Kidney (tissue), 13 donors: ENCODE measurements at regions not wholly inside any gene's neighbourhood (a gene's known extent, or its start where the extent isn't known, plus 50 kb on each side); places are given as distances from the start of the nearest gene placed in this dataset.
"Not testable (repeated sequence)": the region's sequence is repeated elsewhere in the genome, so short reads cannot be mapped to it uniquely, and the experiment has no call there.

Source experiments
- DNase-seq, 5 donors: peaks; one replicate each; pipeline ENCODE4 v3.0.0-alpha.2; 2013 to 2020
- FAIRE-seq: peaks from 2 replicates; lab custom pipeline; 2012; peaks lifted over from hg19 to GRCh38; lab: Jason Lieb, UNC
- H3K27ac ChIP-seq, 2 donors: one replicate each; pipeline ENCODE4 v1.7.0; 2013; ENCODE audit warnings: low read depth in 2 of 2, low read length in 2 of 2, inconsistent platforms in 1 of 2
- H3K27me3 ChIP-seq: one replicate; pipeline ENCODE4 v1.7.1; 2013; ENCODE audit warnings: low read length, inconsistent platforms; ENCODE audit not compliant: control insufficient read depth, insufficient read depth
- H3K36me3 ChIP-seq, 3 donors: one replicate each; pipeline versions ENCODE4 v1.7.0 to v1.7.1; 2013; ENCODE audit warnings: low read length in 3 of 3, control low read depth in 1 of 3, inconsistent platforms in 1 of 3; ENCODE audit not compliant: insufficient read depth in 3 of 3, control insufficient read depth in 2 of 3
- H3K4me1 ChIP-seq, 3 donors: one replicate each; pipeline versions ENCODE4 v1.7.0 to v1.7.1; 2013; ENCODE audit warnings: low read length in 3 of 3, inconsistent platforms in 1 of 3, low read depth in 1 of 3; ENCODE audit not compliant: control insufficient read depth in 2 of 3, insufficient read depth in 2 of 3
- H3K4me3 ChIP-seq, 3 donors: one replicate each; pipeline versions ENCODE4 v1.7.0 to v1.8.1; 2013; ENCODE audit warnings: low read length in 3 of 3, control low read depth in 1 of 3, inconsistent platforms in 1 of 3
- H3K9ac ChIP-seq, 3 donors: one replicate each; pipeline versions ENCODE4 v1.7.0 to v1.7.1; 2013; ENCODE audit warnings: low read length in 3 of 3, control low read depth in 1 of 3, inconsistent platforms in 1 of 3
- H3K9me3 ChIP-seq, 3 donors: one replicate each; pipeline versions ENCODE4 v1.7.0 to v1.7.1; 2013; ENCODE audit warnings: low read length in 3 of 3, control low read depth in 1 of 3, inconsistent platforms in 1 of 3; ENCODE audit not compliant: control insufficient read depth in 2 of 3, insufficient read depth in 1 of 3
- intact Hi-C: fragments of 100-400 bp; cut with DNase I; formaldehyde crosslinking; loops from one replicate; pipeline ENCODE4 v1.11.1; 2022
- TF ChIP-seq, protein P1 (sequence below): IDR thresholded peaks from 3 replicates; pipeline ENCODE4 v1.5.1; 2012; ENCODE audit warnings: mild to moderate bottlenecking, moderate library complexity, borderline replicate concordance; ENCODE audit not compliant: insufficient read depth; ENCODE audit errors: extremely low read depth
- donor health status: control.
- donor health status: control.
- donor health status: control.
- donor health status: control.
- donor health status: control.
- donor health status: DM: yes; HTN: yes; CAD: no.
- donor health status: Normal renal cell carcinoma (clear cell type).

DNA sequence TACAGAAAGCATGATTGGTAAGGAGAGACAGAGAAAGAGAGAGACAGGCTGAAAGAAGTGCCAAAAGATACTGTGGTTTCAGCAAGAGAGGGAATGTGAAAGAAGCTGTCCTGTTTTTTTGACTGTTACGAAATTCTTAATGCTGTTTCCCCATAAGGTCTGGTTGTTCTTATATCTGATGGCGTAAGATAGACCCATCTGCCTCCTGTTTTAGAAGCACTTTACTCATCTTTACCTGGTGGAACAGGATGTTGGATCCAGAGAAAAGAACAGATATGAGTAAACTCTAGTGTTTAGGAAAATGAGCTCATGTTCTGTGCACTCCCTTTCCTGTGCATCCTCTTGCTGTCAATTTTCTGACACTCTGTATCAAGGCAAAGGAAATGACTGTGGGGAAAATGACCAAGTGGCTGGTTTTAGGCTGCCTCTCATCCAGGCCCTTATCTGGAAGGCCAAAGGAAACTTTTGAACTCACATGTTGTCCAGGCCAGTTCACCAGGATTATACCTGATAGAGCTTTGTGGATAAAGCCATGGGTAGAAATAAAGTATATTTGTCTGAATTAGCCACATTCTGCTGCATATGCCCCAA lies 311.7 kb upstream of the HTR2C start:
- no peaks in the 10 kb centered on the region for H3K4me1 ChIP-seq
- no peak overlapping the region for H3K27ac ChIP-seq
- no peak overlapping the region for H3K9ac ChIP-seq
- intact Hi-C loops: no loop called here
- no peaks in the 10 kb centered on the region for H3K27me3 ChIP-seq
- no peak overlapping the region for H3K4me3 ChIP-seq
- H3K36me3 ChIP-seq: no peaks in the 10 kb centered on the region
- no peaks in the 10 kb centered on the region for H3K9me3 ChIP-seq
- TF ChIP-seq, protein P1, sequence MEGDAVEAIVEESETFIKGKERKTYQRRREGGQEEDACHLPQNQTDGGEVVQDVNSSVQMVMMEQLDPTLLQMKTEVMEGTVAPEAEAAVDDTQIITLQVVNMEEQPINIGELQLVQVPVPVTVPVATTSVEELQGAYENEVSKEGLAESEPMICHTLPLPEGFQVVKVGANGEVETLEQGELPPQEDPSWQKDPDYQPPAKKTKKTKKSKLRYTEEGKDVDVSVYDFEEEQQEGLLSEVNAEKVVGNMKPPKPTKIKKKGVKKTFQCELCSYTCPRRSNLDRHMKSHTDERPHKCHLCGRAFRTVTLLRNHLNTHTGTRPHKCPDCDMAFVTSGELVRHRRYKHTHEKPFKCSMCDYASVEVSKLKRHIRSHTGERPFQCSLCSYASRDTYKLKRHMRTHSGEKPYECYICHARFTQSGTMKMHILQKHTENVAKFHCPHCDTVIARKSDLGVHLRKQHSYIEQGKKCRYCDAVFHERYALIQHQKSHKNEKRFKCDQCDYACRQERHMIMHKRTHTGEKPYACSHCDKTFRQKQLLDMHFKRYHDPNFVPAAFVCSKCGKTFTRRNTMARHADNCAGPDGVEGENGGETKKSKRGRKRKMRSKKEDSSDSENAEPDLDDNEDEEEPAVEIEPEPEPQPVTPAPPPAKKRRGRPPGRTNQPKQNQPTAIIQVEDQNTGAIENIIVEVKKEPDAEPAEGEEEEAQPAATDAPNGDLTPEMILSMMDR: no peak
- peak in 1 of 5 donors; percentile 1 for DNase-seq
- no peak for FAIRE-seq

DNA sequence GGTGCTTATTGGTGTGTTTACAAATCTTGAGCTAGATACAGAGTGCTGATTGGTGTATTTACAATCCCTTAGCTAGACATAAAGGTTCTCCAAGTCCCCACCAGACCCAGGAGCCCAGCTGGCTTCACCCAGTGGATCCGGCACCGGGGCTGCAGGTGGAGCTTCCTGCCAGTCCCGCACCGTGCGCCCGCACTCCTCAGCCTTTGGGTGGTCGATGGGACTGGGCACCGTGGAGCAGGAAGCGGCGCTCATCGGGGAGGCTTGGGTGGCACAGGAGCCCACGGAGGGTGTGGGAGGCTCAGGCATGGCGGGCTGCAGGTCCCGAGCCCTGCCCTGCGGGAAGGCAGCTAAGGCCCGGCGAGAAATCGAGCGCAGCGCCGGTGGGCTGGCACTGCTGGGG lies 313.5 kb upstream of the HTR2C start:
- FAIRE-seq, intact Hi-C loops: not testable (repeated sequence)
- DNase-seq: peak in 1 of 5 donors; percentile 58

DNA sequence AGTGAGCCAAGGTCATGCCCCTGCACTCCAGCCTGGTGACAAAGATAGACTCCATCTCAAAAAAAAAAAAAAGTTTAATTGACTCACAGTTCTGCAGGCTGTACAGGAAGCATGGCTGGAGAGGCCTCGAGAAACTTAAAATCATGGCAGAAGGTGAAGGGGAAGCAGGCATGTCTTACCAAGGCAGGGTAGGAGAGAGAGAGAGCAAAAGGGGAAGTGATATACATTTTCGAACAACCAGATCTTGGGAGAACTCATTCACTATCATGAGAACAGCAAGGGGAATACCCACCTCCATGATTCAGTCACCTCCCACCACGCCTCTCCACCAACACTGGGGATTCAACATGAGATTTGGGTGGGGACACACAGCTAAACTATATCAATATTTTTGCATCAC lies 315.2 kb upstream of the HTR2C start:
- Histone ChIP-seq H3K27ac (no peak overlapping the region), H3K9ac (no peak overlapping the region), H3K27me3 (no peaks in the 10 kb centered on the region), H3K9me3 (no peaks in the 10 kb centered on the region), H3K4me3 (no peak overlapping the region), H3K4me1 (no peaks in the 10 kb centered on the region), H3K36me3 (no peaks in the 10 kb centered on the region)
- FAIRE-seq (no peak), DNase-seq (no peak)
- TF ChIP-seq, protein P1: no peak
- intact Hi-C loops: no loop called here

More for the DNA sequence above, 313.5 kb upstream of the HTR2C start:
- H3K27ac ChIP-seq, H3K4me3 ChIP-seq, H3K9me3 ChIP-seq, H3K4me1 ChIP-seq, H3K27me3 ChIP-seq, H3K36me3 ChIP-seq, H3K9ac ChIP-seq: not testable (repeated sequence)

DNA sequence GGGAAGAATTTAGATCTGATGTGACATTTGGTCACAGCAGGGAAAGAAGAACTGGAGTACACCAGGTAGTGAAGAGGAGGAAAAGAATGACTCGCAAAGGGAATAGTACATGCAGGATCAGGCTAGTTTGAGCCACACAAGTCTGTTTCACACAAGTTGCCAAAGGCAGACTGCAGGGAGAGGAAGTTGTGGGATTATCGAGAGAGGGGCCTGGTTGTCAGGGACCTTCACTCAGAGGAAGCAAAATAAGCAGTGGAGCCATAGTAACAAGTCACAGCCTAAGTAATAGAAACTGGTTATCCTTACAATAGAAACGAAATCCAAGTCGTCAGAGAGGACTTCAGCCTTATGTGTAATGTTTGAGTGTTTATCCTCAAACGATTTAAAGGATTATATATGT lies 316.7 kb upstream of the HTR2C start:
- DNase-seq (peak in 1 of 5 donors; percentile 8), FAIRE-seq (no peak)
- Histone ChIP-seq H3K4me3 (no peak overlapping the region), H3K9me3 (no peaks in the 10 kb centered on the region), H3K36me3 (no peaks in the 10 kb centered on the region), H3K4me1 (no peaks in the 10 kb centered on the region), H3K27me3 (no peaks in the 10 kb centered on the region), H3K9ac (no peak overlapping the region), H3K27ac (no peak overlapping the region)
- intact Hi-C loops: no loop called here
- TF ChIP-seq, protein P1: no peak
